ENCODE measurements at regions not wholly inside any gene's neighbourhood (a gene's known extent, or its start where the extent isn't known, plus 50 kb on each side); places are given as distances from the start of the nearest gene placed in this dataset.

DNA sequence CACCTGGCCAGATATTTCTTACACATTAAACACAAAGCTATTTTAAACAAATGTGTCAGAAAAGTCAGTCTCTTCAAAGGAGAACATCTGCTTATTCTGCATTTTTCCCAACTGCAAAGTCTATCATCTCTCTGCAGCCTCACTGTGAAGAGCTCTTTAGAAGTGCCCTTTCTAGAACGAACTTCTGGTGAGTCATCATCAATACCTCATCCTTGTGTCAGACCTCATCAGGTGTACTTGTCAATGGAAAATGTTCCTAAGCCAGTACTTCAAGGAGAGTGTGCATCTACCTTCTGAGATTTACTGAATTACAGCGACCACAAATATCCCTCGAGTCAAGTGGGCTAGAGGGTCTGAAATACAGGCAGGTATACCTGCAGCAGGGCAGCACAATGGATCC is 457.3 kb downstream of the LRIG3 start:
- no peak overlapping the region for H3K27ac ChIP-seq (ENCODE audit: low read depth in 2 of 2, low read length in 1 of 2)
- DNase-seq: no peak
- H3K4me2 ChIP-seq: no peak overlapping the region
- H3K9me2 ChIP-seq: no peaks in the 10 kb centered on the region
- WGBS (ENCODE audit: low lambda C conversion rate): 8% methylated on average over 3 of the region's 3 CpGs
- no peak overlapping the region for H3K9ac ChIP-seq
- ChIA-PET CTCF (no interaction called here), POLR2A (no interaction called here)
- no peak for TF ChIP-seq SIN3A (IDR thresholded peaks at IDR 0.05; ENCODE audit: borderline replicate concordance, low read depth, low read length)
- no peak for TF ChIP-seq MXI1 (IDR thresholded peaks at IDR 0.05; ENCODE audit: low read depth, low read length)
- TF ChIP-seq, protein P1, sequence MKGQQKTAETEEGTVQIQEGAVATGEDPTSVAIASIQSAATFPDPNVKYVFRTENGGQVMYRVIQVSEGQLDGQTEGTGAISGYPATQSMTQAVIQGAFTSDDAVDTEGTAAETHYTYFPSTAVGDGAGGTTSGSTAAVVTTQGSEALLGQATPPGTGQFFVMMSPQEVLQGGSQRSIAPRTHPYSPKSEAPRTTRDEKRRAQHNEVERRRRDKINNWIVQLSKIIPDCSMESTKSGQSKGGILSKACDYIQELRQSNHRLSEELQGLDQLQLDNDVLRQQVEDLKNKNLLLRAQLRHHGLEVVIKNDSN (IDR thresholded peaks at IDR 0.05; ENCODE audit: borderline replicate concordance, low read depth): no peak
- TF ChIP-seq RAD21 (IDR thresholded peaks at IDR 0.05; ENCODE audit: low read length): no peak
- TF ChIP-seq, protein P2, sequence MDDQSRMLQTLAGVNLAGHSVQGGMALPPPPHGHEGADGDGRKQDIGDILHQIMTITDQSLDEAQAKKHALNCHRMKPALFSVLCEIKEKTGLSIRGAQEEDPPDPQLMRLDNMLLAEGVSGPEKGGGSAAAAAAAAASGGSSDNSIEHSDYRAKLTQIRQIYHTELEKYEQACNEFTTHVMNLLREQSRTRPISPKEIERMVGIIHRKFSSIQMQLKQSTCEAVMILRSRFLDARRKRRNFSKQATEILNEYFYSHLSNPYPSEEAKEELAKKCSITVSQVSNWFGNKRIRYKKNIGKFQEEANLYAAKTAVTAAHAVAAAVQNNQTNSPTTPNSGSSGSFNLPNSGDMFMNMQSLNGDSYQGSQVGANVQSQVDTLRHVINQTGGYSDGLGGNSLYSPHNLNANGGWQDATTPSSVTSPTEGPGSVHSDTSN (IDR thresholded peaks at IDR 0.05): no peak
- TF ChIP-seq GABPA (IDR thresholded peaks at IDR 0.05; ENCODE audit: low read depth): no peak
- TF ChIP-seq CHD2 (IDR thresholded peaks at IDR 0.05; ENCODE audit: low read length, partially characterized antibody): no peak
- TF ChIP-seq, protein P3, sequence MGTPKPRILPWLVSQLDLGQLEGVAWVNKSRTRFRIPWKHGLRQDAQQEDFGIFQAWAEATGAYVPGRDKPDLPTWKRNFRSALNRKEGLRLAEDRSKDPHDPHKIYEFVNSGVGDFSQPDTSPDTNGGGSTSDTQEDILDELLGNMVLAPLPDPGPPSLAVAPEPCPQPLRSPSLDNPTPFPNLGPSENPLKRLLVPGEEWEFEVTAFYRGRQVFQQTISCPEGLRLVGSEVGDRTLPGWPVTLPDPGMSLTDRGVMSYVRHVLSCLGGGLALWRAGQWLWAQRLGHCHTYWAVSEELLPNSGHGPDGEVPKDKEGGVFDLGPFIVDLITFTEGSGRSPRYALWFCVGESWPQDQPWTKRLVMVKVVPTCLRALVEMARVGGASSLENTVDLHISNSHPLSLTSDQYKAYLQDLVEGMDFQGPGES (IDR thresholded peaks at IDR 0.05; ENCODE audit: low read depth, low read length): no peak
- no peak for TF ChIP-seq TCF12 (IDR thresholded peaks at IDR 0.05)
- TF ChIP-seq, protein P4, sequence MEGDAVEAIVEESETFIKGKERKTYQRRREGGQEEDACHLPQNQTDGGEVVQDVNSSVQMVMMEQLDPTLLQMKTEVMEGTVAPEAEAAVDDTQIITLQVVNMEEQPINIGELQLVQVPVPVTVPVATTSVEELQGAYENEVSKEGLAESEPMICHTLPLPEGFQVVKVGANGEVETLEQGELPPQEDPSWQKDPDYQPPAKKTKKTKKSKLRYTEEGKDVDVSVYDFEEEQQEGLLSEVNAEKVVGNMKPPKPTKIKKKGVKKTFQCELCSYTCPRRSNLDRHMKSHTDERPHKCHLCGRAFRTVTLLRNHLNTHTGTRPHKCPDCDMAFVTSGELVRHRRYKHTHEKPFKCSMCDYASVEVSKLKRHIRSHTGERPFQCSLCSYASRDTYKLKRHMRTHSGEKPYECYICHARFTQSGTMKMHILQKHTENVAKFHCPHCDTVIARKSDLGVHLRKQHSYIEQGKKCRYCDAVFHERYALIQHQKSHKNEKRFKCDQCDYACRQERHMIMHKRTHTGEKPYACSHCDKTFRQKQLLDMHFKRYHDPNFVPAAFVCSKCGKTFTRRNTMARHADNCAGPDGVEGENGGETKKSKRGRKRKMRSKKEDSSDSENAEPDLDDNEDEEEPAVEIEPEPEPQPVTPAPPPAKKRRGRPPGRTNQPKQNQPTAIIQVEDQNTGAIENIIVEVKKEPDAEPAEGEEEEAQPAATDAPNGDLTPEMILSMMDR (IDR thresholded peaks at IDR 0.05): no peak
- H3K4me3 ChIP-seq (ENCODE audit: low read depth in 2 of 2, low read length in 1 of 2): no peak overlapping the region
- no peak overlapping the region for H2AFZ ChIP-seq (ENCODE audit: low read depth)
- H3K79me2 ChIP-seq (ENCODE audit: insufficient read depth): no peaks in the 10 kb centered on the region
- H3K27me3 ChIP-seq (ENCODE audit: insufficient read depth): no peaks in the 10 kb centered on the region
- H3K9me3 ChIP-seq: no peaks in the 10 kb centered on the region
- no peaks in the 10 kb centered on the region for H3K4me1 ChIP-seq (ENCODE audit: control insufficient read depth in 1 of 2, insufficient read depth in 2 of 2, low read depth in 1 of 2, low read length in 1 of 2)
- no peaks in the 10 kb centered on the region for H4K20me1 ChIP-seq (ENCODE audit: insufficient read depth)
- H3F3A ChIP-seq (replicated peaks; ENCODE audit: insufficient read depth): no peaks in the 10 kb centered on the region
- no peaks in the 10 kb centered on the region for H3K36me3 ChIP-seq (replicated peaks in 1 of 2; ENCODE audit: control insufficient read depth in 1 of 2, insufficient read depth in 2 of 2, low read length in 1 of 2)

DNA sequence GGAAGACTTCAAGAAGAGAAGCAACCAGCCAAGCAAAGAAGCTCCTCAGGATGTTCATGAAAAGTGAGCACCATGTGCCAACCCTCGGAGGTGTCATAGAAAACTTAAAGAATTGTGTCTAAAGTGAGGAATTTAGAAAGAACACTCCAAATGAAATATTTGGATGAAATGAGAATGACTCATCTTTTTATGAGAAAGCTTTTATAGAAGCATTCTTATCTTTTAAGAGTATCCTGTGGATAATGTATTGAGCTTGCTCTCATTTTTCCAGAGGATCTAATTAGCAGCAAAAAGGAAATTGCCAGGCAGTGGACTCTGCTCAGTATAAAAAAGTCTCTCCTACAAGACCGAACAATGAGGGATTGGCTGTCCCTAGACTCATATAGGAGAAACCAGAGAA is 454.9 kb downstream of the LRIG3 start:
- POLR2A ChIA-PET: no interaction called here
- Histone ChIP-seq H3F3A (replicated peaks; ENCODE audit: insufficient read depth) (no peaks in the 10 kb centered on the region), H3K9ac (no peak overlapping the region), H4K20me1 (ENCODE audit: insufficient read depth) (no peaks in the 10 kb centered on the region), H3K27me3 (ENCODE audit: insufficient read depth) (no peaks in the 10 kb centered on the region), H3K4me2 (no peak overlapping the region), H3K4me1 (ENCODE audit: control insufficient read depth in 1 of 2, insufficient read depth in 2 of 2, low read depth in 1 of 2, low read length in 1 of 2) (no peaks in the 10 kb centered on the region), H3K9me3 (no peaks in the 10 kb centered on the region), H3K79me2 (ENCODE audit: insufficient read depth) (no peaks in the 10 kb centered on the region), H3K4me3 (ENCODE audit: low read depth in 2 of 2, low read length in 1 of 2) (no peak overlapping the region), H3K9me2 (no peaks in the 10 kb centered on the region), H3K36me3 (replicated peaks in 1 of 2; ENCODE audit: control insufficient read depth in 1 of 2, insufficient read depth in 2 of 2, low read length in 1 of 2) (no peaks in the 10 kb centered on the region), H3K27ac (ENCODE audit: low read depth in 2 of 2, low read length in 1 of 2) (no peak overlapping the region), H2AFZ (ENCODE audit: low read depth) (no peak overlapping the region)
- CTCF ChIA-PET: no interaction called here
- no peak for DNase-seq
- 2% methylated on average over 2 of the region's 2 CpGs for WGBS (ENCODE audit: low lambda C conversion rate)
- TF ChIP-seq FOXJ3 (CRISPR knock-in tag; IDR thresholded peaks at IDR 0.05) (no peak), MXI1 (IDR thresholded peaks at IDR 0.05; ENCODE audit: low read depth, low read length) (no peak), FOXM1 (IDR thresholded peaks at IDR 0.05; ENCODE audit: low read depth) (no peak), TCF12 (IDR thresholded peaks at IDR 0.05) (peak; percentile 16; the same call in 1 of the 2 replicates), POLR2AphosphoS5 (IDR thresholded peaks at IDR 0.05; ENCODE audit: low read depth, low read length) (no peak)
